Forelimb muscle (tissue), 1 donor: ENCODE measurements at regions not wholly inside any gene's neighbourhood (a gene's known extent, or its start where the extent isn't known, plus 50 kb on each side); places are given as distances from the start of the nearest gene placed in this dataset.

Experiments used
- DNase-seq: peaks from one replicate; pipeline ENCODE4 v3.0.0-alpha.2; 2013; ENCODE audit warnings: low read depth

GRCh38 chr18:41371156-41372045 is 583.6 kb upstream of the PIK3C3 start:
- no peak for DNase-seq

- DNase-seq = no peak
Observed at GRCh38 chr18:41370740-41371139, 584.3 kb upstream of the PIK3C3 start.

- DNase-seq = no peak
Observed at GRCh38 chr18:41357708-41358107, 597.3 kb upstream of the PIK3C3 start.

GRCh38 chr18:41353777-41354528 is 601.1 kb upstream of the PIK3C3 start:
- no peak for DNase-seq

GRCh38 chr18:41351430-41351829 is 603.6 kb upstream of the PIK3C3 start:
- DNase-seq = no peak

GRCh38 chr18:41347057-41347456 is 608.0 kb upstream of the PIK3C3 start:
- DNase-seq = no peak

GRCh38 chr18:41343808-41344207 is 611.2 kb upstream of the PIK3C3 start:
- no peak for DNase-seq

GRCh38 chr18:41338341-41338740 is 616.7 kb upstream of the PIK3C3 start:
- no peak for DNase-seq

GRCh38 chr18:41331661-41332060 is 623.4 kb upstream of the PIK3C3 start:
- no peak for DNase-seq

GRCh38 chr18:41326311-41326710 is 628.7 kb upstream of the PIK3C3 start:
- DNase-seq = no peak

- no peak for DNase-seq
Observed at GRCh38 chr18:41324934-41325333, 630.1 kb upstream of the PIK3C3 start.

- no peak for DNase-seq
Observed at GRCh38 chr18:41324020-41324791, 630.8 kb upstream of the PIK3C3 start.

GRCh38 chr18:41323044-41323443 is 632.0 kb upstream of the PIK3C3 start:
- DNase-seq = no peak

- DNase-seq = no peak
Observed at GRCh38 chr18:41320100-41320499, 634.9 kb upstream of the PIK3C3 start.

GRCh38 chr18:41315134-41315533 is 639.9 kb upstream of the PIK3C3 start:
- no peak for DNase-seq

GRCh38 chr18:41311571-41312547 is 643.2 kb upstream of the PIK3C3 start:
- DNase-seq = no peak

GRCh38 chr18:41297740-41298139 is 657.3 kb upstream of the PIK3C3 start:
- DNase-seq = no peak

GRCh38 chr18:41269294-41269693 is 685.7 kb upstream of the PIK3C3 start:
- DNase-seq = no peak

GRCh38 chr18:41268271-41268670 is 686.8 kb upstream of the PIK3C3 start:
- DNase-seq = no peak

- DNase-seq = no peak
Observed at GRCh38 chr18:41266616-41267015, 688.4 kb upstream of the PIK3C3 start.

GRCh38 chr18:41266204-41266603 is 688.8 kb upstream of the PIK3C3 start:
- no peak for DNase-seq
